Endometrial microvascular endothelial cells (primary cell): ENCODE measurements at regions not wholly inside any gene's neighbourhood (a gene's known extent, or its start where the extent isn't known, plus 50 kb on each side); places are given as distances from the start of the nearest gene placed in this dataset.
"Not testable (repeated sequence)": the region's sequence is repeated elsewhere in the genome, so short reads cannot be mapped to it uniquely, and the experiment has no call there.

Experiments
- in situ Hi-C: cut with HindIII; loops from 2 replicates; pipeline ENCODE4 v1.10.0; 2017; ENCODE audit warnings: low sequenced_read_pairs, low pct_unique_long_range_greater_than_20kb; ENCODE audit errors: inconsistent ontology term

- in situ Hi-C loops, result no loop called here
Observed at GRCh38 chr4:107472265-107472948, 247.6 kb downstream of the PAPSS1 start.

GRCh38 chr4:107470173-107470572 lies 249.9 kb downstream of the PAPSS1 start:
- in situ Hi-C loops, result no loop called here

- in situ Hi-C loops, result no loop called here
Observed at GRCh38 chr4:107468812-107469211, 251.2 kb downstream of the PAPSS1 start.

- in situ Hi-C loops, result no loop called here
Observed at GRCh38 chr4:107468156-107468555, 251.9 kb downstream of the PAPSS1 start.

- in situ Hi-C loops, result no loop called here
Observed at GRCh38 chr4:107467461-107467860, 252.6 kb downstream of the PAPSS1 start.

GRCh38 chr4:107458194-107458593 lies 261.8 kb downstream of the PAPSS1 start:
- in situ Hi-C loops, result no loop called here

GRCh38 chr4:107453987-107454386 lies 266.0 kb downstream of the PAPSS1 start:
- in situ Hi-C loops, result no loop called here

- in situ Hi-C loops, result no loop called here
Observed at GRCh38 chr4:107452717-107453630, 267.1 kb downstream of the PAPSS1 start.

GRCh38 chr4:107449611-107450369 lies 270.2 kb downstream of the PAPSS1 start:
- in situ Hi-C loops, result no loop called here

GRCh38 chr4:107442538-107443111 lies 277.4 kb downstream of the PAPSS1 start:
- in situ Hi-C loops, result no loop called here

GRCh38 chr4:107439401-107439800 lies 280.6 kb downstream of the PAPSS1 start:
- in situ Hi-C loops, result no loop called here

GRCh38 chr4:107436471-107436870 lies 283.6 kb downstream of the PAPSS1 start:
- in situ Hi-C loops, result not testable (repeated sequence)

- in situ Hi-C loops, result no loop called here
Observed at GRCh38 chr4:107432451-107432850, 287.6 kb downstream of the PAPSS1 start.

GRCh38 chr4:107423677-107424405 lies 296.2 kb downstream of the PAPSS1 start:
- in situ Hi-C loops, result no loop called here

- in situ Hi-C loops, result not testable (repeated sequence)
Observed at GRCh38 chr4:107419536-107419935, 300.5 kb downstream of the PAPSS1 start.

- in situ Hi-C loops, result no loop called here
Observed at GRCh38 chr4:107419052-107419451, 301.0 kb downstream of the PAPSS1 start.

GRCh38 chr4:107415490-107415889 lies 304.5 kb downstream of the PAPSS1 start:
- in situ Hi-C loops, result not testable (repeated sequence)

- in situ Hi-C loops, result not testable (repeated sequence)
Observed at GRCh38 chr4:107409872-107410271, 310.2 kb downstream of the PAPSS1 start.
